ENCODE measurements at regions not wholly inside any gene's neighbourhood (a gene's known extent, or its start where the extent isn't known, plus 50 kb on each side); places are given as distances from the start of the nearest gene placed in this dataset.

GRCh38 chr5:2997179-2997578 lies 245.7 kb upstream of the IRX2 start:
- TF ChIP-seq USF2 (IDR thresholded peaks at IDR 0.05; ENCODE audit: borderline replicate concordance, low read depth, low read length) (no peak), MXI1 (IDR thresholded peaks at IDR 0.05; ENCODE audit: low read depth, low read length) (no peak)
